H1 (cell line): ENCODE measurements at regions not wholly inside any gene's neighbourhood (a gene's known extent, or its start where the extent isn't known, plus 50 kb on each side); places are given as distances from the start of the nearest gene placed in this dataset.

Source experiments
- CHD2 ChIP-seq: IDR thresholded peaks from 2 replicates; pipeline ENCODE4 v1.6.1; 2012; ENCODE audit warnings: low read length, improper control_type of control experiment
- CTCF ChIP-seq, 3 experiments: IDR thresholded peaks; 1 replicate in 2 of 3; 2 replicates in 1 of 3; pipeline versions ENCODE4 v1.5.1 to v1.6.1; 2011; ENCODE audit warnings: low read length in 3 of 3, mild to moderate bottlenecking in 3 of 3, inconsistent platforms in 2 of 3, low read depth in 1 of 3, moderate library complexity in 1 of 3; ENCODE audit not compliant: insufficient read depth in 1 of 3; ENCODE audit errors: control extremely low read depth in 1 of 3
- NRF1 ChIP-seq: IDR thresholded peaks from 2 replicates; pipeline ENCODE4 v1.6.1; 2011; ENCODE audit warnings: mild to moderate bottlenecking, low read depth, low read length, improper control_type of control experiment
- PHF8 ChIP-seq: fragments of 200-600 bp; sonication (generic); conservative IDR thresholded peaks from 2 replicates; pipeline ENCODE4 v1.7.1; 2012; ENCODE audit warnings: low read depth, mild to moderate bottlenecking, inconsistent platforms, low read length, moderate library complexity
- POLR2A ChIP-seq, 2 experiments: IDR thresholded peaks; 1 replicate in 1 of 2; 2 replicates in 1 of 2; pipeline ENCODE4 v1.6.1; 2011; ENCODE audit warnings: low read depth in 2 of 2, low read length in 2 of 2, mild to moderate bottlenecking in 2 of 2; ENCODE audit errors: control extremely low read depth in 1 of 2
- POLR2AphosphoS5 ChIP-seq: IDR thresholded peaks from 2 replicates; pipeline ENCODE4 v1.6.1; 2011; ENCODE audit warnings: low read depth, low read length
- POU5F1 ChIP-seq: IDR thresholded peaks from 2 replicates; pipeline ENCODE4 v1.6.1; 2011; ENCODE audit warnings: low read depth, mild to moderate bottlenecking, low read length, moderate library complexity
- RAD21 ChIP-seq, 2 experiments: IDR thresholded peaks in 1 of 2; conservative IDR thresholded peaks in 1 of 2; 2 replicates each; pipeline ENCODE4 v1.6.1; 2011; ENCODE audit warnings: low read depth in 2 of 2, low read length in 2 of 2, improper control_type of control experiment in 1 of 2, inconsistent platforms in 1 of 2, mild to moderate bottlenecking in 1 of 2, moderate library complexity in 1 of 2
- SIN3A ChIP-seq, 2 experiments: IDR thresholded peaks in 1 of 2; conservative IDR thresholded peaks in 1 of 2; 2 replicates each; pipeline ENCODE4 v1.6.1; 2011 to 2012; ENCODE audit warnings: low read length in 2 of 2, improper control_type of control experiment in 1 of 2, low read depth in 1 of 2, mild to moderate bottlenecking in 1 of 2
- SRF ChIP-seq: IDR thresholded peaks from 2 replicates; pipeline ENCODE4 v1.6.1; 2011; ENCODE audit warnings: mild to moderate bottlenecking, low read depth, low read length, moderate library complexity
- TCF12 ChIP-seq: IDR thresholded peaks from 2 replicates; pipeline ENCODE4 v1.6.1; 2011; ENCODE audit warnings: low read depth, mild to moderate bottlenecking, low read length

GRCh38 chr4:91653067-91653466 lies 650.7 kb upstream of the GRID2 start:
- TF ChIP-seq NRF1 (no peak), CTCF (IDR thresholded peaks at IDR 0.05; ENCODE audit: control extremely low read depth in 1 of 3, insufficient read depth in 1 of 3, low read depth in 1 of 3, low read length in 3 of 3) (no peak), POU5F1 (no peak), SIN3A (conservative IDR thresholded peaks at IDR 0.05 in 1 of 2, IDR thresholded peaks at IDR 0.05 in 1 of 2; ENCODE audit: low read depth in 1 of 2, low read length in 2 of 2) (no peak), POLR2A (IDR thresholded peaks at IDR 0.05; ENCODE audit: control extremely low read depth in 1 of 2, low read depth in 2 of 2, low read length in 2 of 2) (no peak), POLR2AphosphoS5 (no peak), SRF (no peak), TCF12 (no peak), PHF8 (no peak), RAD21 (IDR thresholded peaks at IDR 0.05 in 1 of 2, conservative IDR thresholded peaks at IDR 0.05 in 1 of 2; ENCODE audit: low read depth in 2 of 2, low read length in 2 of 2) (no peak), CHD2 (no peak)
